Adrenal gland (tissue), 9 donors: ENCODE measurements at regions not wholly inside any gene's neighbourhood (a gene's known extent, or its start where the extent isn't known, plus 50 kb on each side); places are given as distances from the start of the nearest gene placed in this dataset.

Experiments used
- DNase-seq, 7 donors: peaks; one replicate each; pipeline ENCODE4 v3.0.0-alpha.2; 2019 to 2020
- H3K27ac ChIP-seq, 5 donors: fragments of 200-600 bp; sonication (generic) in 4 of 5; 1 replicate in 3 of 5; 2 replicates in 2 of 5; pipeline versions ENCODE4 v1.5.1 to v1.8.0; 2016 to 2020; ENCODE audit warnings: mild to moderate bottlenecking in 1 of 5
- H3K27me3 ChIP-seq: fragments of 200-600 bp; 2 replicates; pipeline ENCODE4 v1.8.0; 2021
- H3K36me3 ChIP-seq, 2 donors: fragments of 200-600 bp; replicated peaks in 1 of 2; 1 replicate in 1 of 2; 2 replicates in 1 of 2; pipeline versions ENCODE4 v1.5.1 to v1.8.0; 2018 to 2022
- H3K4me1 ChIP-seq, 2 donors: fragments of 200-600 bp; replicated peaks in 1 of 2; 1 replicate in 1 of 2; 2 replicates in 1 of 2; pipeline versions ENCODE4 v1.5.1 to v1.8.0; 2018 to 2021
- H3K4me3 ChIP-seq, 4 donors: fragments of 200-600 bp; sonication (generic) in 3 of 4; one replicate each; pipeline ENCODE4 v1.5.1; 2016 to 2018
- H3K9me3 ChIP-seq, 3 donors: fragments of 200-600 bp; sonication (generic) in 1 of 3; replicated peaks in 1 of 3; 1 replicate in 2 of 3; 2 replicates in 1 of 3; pipeline versions ENCODE4 v1.5.1 to v1.8.0; 2016 to 2021
- POLR2A ChIP-seq, 2 donors: fragments of 450-650 bp; IDR thresholded peaks; one replicate each; pipeline ENCODE4 v1.6.1; 2017; ENCODE audit warnings: antibody characterized with exemption in 2 of 2, mild to moderate bottlenecking in 2 of 2, moderate library complexity in 1 of 2
- WGBS, 4 donors: extraction: QIAGEN DNeasy Blood & Tissue Kit in 2 of 4; methylation state at CpG; one replicate each; pipeline versions ENCODE4 v1.1.5 to v1.1.7; 2013 to 2017; 5-methylcytosine and 5-hydroxymethylcytosine counted together
- intact Hi-C, 2 donors: fragments of 100-400 bp; cut with DNase I; formaldehyde crosslinking; loops; one replicate each; pipeline versions ENCODE4 v1.14.1 to v1.15.0; 2022 to 2023
- TF ChIP-seq, protein P1 (sequence below), 6 experiments: fragments of 450-650 bp in 4 of 6; fragments of 200-600 bp in 2 of 6; sonication (generic) in 1 of 6; IDR thresholded peaks; 1 replicate in 5 of 6; 2 replicates in 1 of 6; pipeline versions ENCODE4 v1.5.1 to v1.8.0; 2016 to 2021; ENCODE audit warnings: antibody characterized with exemption in 6 of 6, mild to moderate bottlenecking in 2 of 6, moderate library complexity in 1 of 6
- donor health status: healthy with polysubstance abuse.
- donor health status: Bipolar disorder and iron deficiency.
- donor health status: DM: yes; HTN: yes; CAD: no.
- donor health status: DM: no; HTN: no; CAD: no.
- donor health status: DM: no; HTN: no; CAD: no.

DNA sequence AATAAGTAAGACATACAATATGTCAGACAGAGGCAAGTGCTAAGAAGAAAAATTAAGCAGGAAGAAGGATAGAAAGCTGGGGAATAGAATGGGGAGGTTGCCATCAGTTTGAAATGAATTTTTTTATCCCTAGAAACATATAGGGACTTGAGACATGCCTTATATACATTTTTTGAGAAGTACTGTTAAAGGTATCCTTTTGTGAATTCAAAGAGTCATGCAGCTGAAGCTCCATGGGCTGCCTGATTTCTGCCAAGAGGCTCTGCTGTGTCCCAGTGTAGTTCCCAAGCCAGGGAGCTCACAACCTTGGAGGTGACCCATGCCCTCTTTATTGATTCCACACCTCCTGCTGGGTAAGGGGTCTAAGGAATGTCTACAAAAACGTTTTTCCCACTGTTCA, 564.6 kb upstream of the DIPK2B start:
- intact Hi-C loops: no loop called here
- no peak for DNase-seq
- 0 to 29% (median 11%) methylated on average over 1 of the region's 1 CpG for WGBS, 4 donors
- TF ChIP-seq, protein P1, sequence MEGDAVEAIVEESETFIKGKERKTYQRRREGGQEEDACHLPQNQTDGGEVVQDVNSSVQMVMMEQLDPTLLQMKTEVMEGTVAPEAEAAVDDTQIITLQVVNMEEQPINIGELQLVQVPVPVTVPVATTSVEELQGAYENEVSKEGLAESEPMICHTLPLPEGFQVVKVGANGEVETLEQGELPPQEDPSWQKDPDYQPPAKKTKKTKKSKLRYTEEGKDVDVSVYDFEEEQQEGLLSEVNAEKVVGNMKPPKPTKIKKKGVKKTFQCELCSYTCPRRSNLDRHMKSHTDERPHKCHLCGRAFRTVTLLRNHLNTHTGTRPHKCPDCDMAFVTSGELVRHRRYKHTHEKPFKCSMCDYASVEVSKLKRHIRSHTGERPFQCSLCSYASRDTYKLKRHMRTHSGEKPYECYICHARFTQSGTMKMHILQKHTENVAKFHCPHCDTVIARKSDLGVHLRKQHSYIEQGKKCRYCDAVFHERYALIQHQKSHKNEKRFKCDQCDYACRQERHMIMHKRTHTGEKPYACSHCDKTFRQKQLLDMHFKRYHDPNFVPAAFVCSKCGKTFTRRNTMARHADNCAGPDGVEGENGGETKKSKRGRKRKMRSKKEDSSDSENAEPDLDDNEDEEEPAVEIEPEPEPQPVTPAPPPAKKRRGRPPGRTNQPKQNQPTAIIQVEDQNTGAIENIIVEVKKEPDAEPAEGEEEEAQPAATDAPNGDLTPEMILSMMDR (IDR thresholded peaks at IDR 0.05): no peak
- no peak for TF ChIP-seq POLR2A (IDR thresholded peaks at IDR 0.05)
- no peaks in the 10 kb centered on the region for H3K36me3 ChIP-seq
- no peaks in the 10 kb centered on the region for H3K9me3 ChIP-seq
- H3K27me3 ChIP-seq: peaks cover 5% of the 10 kb centered on the region
- H3K27ac ChIP-seq: no peak overlapping the region
- no peak overlapping the region for H3K4me3 ChIP-seq
- H3K4me1 ChIP-seq: no peaks in the 10 kb centered on the region

DNA sequence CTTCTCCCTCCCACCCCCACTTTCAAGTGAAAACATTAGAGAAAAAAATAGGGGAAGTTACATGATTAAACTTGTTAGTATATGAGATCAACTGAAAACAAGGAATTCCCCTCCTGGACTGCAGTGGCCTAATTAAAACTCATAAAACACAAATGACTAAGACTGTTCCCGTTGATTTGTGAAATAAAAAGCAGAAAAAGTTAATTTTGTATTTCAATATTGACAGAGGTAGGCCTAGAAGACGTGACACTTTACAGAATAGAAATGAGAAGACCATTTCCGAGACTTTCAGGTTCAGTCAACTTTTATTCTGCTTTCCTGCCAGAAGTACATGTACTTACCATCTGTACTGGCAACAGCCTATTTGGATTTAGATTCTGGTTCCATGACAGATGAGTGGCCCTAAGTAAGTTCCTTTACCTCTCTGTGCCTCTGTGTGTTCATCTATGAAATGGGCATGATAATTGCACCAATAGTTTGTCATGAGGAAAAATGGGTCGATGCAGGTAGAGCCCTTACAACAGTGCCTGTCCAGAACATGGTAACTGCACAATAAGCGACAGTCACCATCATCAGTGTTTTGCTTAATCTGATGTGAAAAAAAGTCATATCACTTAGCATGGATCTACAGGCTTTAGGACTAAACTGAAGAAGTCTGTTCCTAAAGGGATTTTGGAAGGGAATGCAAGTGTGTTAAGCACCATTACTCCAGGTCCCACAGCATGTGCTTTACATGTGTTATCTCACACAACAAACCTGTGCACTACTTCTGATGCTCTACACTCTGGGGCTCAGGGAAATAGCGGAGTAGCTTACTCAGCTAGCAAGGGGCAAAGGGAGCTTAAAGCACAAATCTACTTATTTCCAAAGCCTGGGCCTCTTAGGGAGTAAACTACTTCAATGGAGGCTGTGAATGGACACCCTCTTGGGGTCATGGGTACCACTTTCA, 562.3 kb upstream of the DIPK2B start:
- DNase-seq: no peak
- peaks cover 5% of the 10 kb centered on the region for H3K27me3 ChIP-seq
- no peaks in the 10 kb centered on the region for H3K9me3 ChIP-seq
- H3K4me3 ChIP-seq: no peak overlapping the region
- H3K36me3 ChIP-seq: no peaks in the 10 kb centered on the region
- intact Hi-C loops: no loop called here
- WGBS, 4 donors: 60 to 75% (median 74%) methylated on average over 6 of the region's 6 CpGs
- no peak for TF ChIP-seq POLR2A (IDR thresholded peaks at IDR 0.05)
- TF ChIP-seq, protein P1 (IDR thresholded peaks at IDR 0.05): no peak
- H3K4me1 ChIP-seq: no peaks in the 10 kb centered on the region
- no peak overlapping the region for H3K27ac ChIP-seq

DNA sequence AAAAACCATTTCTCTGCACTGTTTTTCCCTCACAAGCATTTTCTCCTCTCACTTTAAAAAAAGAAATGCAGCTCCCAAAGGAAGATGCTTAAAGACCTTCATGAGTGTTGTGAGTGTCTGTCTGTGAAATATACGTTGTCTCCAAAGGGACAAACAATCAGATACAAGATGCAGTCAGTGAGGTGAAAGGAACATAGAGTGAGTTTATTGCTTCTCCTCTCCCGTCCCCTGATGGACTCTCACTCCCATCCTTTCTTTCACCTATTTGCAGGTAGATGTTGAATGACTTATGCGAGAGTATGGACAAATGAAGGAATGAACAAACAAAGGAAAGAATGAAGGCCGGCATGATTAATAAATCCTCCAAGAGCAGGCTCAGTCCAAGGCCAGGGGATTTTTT, 561.2 kb upstream of the DIPK2B start:
- Histone ChIP-seq H3K36me3 (no peaks in the 10 kb centered on the region), H3K9me3 (no peaks in the 10 kb centered on the region), H3K27me3 (peaks cover 5% of the 10 kb centered on the region), H3K27ac (no peak overlapping the region), H3K4me3 (no peak overlapping the region), H3K4me1 (no peaks in the 10 kb centered on the region)
- intact Hi-C loops: no loop called here
- no peak for DNase-seq
- 39 to 68% (median 49%) methylated on average over 4 of the region's 4 CpGs for whole genome bisulfite sequencing, 4 donors
- TF ChIP-seq, protein P1 (IDR thresholded peaks at IDR 0.05): no peak
- no peak for TF ChIP-seq POLR2A (IDR thresholded peaks at IDR 0.05)

DNA sequence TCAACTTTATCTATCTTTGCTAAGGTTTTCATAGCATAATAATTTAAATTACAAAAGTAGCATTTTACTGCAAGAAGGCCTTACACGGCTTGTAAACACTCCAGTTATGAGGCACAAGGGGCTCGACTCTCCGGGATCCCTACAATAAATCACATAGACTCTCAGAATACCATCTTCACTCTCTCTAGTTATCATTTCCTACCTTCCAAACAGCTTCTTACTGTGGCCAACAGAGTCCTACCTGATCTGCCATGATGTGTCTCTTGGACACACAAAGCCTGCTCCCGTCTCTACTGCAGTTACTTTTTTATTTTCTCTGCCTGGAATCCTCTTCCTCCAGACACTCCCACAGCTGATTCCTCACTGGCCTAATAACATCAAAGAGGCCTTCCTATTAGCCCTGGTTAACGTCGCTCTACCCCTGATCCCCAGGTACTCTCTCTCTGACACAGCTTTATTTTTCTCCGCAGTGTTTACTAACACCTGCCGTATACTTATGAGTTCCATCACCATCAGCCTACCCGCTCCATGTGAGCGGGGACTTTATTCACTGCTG, 559.6 kb upstream of the DIPK2B start:
- TF ChIP-seq POLR2A (IDR thresholded peaks at IDR 0.05): no peak
- TF ChIP-seq, protein P1 (IDR thresholded peaks at IDR 0.05): no peak
- 80 to 92% (median 84%) methylated on average over 10 of the region's 10 CpGs for WGBS, 4 donors
- Histone ChIP-seq H3K9me3 (no peaks in the 10 kb centered on the region), H3K4me3 (no peak overlapping the region), H3K27me3 (peaks cover 5% of the 10 kb centered on the region), H3K36me3 (no peaks in the 10 kb centered on the region), H3K4me1 (no peaks in the 10 kb centered on the region), H3K27ac (no peak overlapping the region)
- intact Hi-C loops: no loop called here
- DNase-seq: no peak
